ENCODE measurements at regions not wholly inside any gene's neighbourhood (a gene's known extent, or its start where the extent isn't known, plus 50 kb on each side); places are given as distances from the start of the nearest gene placed in this dataset.
A peak's percentile ranks its signal among the peaks of the same experiment; 100 is the strongest.
"Not testable (repeated sequence)": the region's sequence is repeated elsewhere in the genome, so short reads cannot be mapped to it uniquely, and the experiment has no call there.

GRCh38 chrX:65610481-65610880 lies 57.0 kb upstream of the MSN start:
- peak in 2 of 3 donors; percentile 47 to 59 for DNase-seq

- DNase-seq, result peak; percentile 47 to 73 (median 63)
Measured at GRCh38 chrX:65610040-65610439, 57.4 kb upstream of the MSN start.

GRCh38 chrX:65609237-65609636 lies 58.2 kb upstream of the MSN start:
- DNase-seq, result no peak

- DNase-seq, result no peak
Measured at GRCh38 chrX:65608026-65608425, 59.4 kb upstream of the MSN start.

- DNase-seq, result peak; percentile 31 to 52 (median 36)
Measured at GRCh38 chrX:65607070-65607742, 60.2 kb upstream of the MSN start.

- no peak for DNase-seq
Measured at GRCh38 chrX:65602221-65602560, 65.3 kb upstream of the MSN start.

DNA sequence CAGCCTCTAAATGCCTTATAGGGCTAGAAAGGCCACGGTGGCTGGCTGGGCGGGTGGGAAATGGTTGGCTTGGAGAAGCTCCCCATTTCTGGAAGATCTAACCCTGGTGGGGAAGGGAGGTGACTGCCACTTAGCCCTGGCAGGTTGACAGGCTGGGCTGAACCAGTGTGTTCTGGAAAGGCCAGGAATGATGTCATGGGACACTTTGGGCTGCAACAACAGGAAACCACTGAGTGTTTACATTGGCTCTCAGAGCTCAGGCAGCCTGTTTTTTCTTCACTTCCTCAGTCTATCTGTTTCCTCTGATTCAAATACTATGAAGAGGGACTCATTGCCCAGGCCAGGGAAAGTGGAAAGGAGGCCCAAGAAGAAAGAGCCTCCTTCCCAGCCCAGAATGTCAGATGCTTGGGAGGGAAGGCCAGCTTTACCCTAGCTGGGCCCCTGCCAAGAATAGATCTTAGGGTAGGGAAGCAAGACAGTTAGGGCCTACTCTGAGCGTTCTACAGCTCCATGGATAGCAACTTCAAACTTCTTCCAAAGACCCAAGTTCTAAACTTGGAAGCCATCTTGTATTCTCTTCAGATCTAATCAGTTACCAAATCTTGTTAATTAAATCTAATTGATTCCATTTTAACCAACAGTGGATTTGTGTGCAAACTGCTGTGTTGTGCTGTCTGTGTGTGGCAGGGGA lies 65.8 kb upstream of the MSN start:
- peak; percentile 74 to 84 (median 76) for DNase-seq

DNA sequence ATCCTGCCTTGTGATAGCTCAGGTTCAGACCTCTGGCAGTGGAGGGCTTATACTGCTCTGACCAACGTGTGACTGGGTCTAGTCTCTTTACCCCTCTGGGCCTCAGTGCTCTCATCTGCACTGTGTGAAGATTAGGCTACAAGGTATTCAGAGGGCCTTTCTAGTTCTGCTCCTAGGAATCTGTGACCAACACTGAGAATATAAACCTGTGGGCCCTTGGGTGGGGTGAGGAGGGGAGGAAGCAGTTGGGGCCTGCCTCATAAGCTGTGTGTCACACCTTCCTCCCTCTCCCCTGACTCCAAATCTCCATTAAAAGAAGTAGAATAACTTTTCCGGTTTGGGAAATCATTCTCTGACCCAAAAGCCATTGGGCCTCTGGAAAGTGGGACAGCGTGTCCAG lies 66.3 kb upstream of the MSN start:
- no peak for DNase-seq

DNA sequence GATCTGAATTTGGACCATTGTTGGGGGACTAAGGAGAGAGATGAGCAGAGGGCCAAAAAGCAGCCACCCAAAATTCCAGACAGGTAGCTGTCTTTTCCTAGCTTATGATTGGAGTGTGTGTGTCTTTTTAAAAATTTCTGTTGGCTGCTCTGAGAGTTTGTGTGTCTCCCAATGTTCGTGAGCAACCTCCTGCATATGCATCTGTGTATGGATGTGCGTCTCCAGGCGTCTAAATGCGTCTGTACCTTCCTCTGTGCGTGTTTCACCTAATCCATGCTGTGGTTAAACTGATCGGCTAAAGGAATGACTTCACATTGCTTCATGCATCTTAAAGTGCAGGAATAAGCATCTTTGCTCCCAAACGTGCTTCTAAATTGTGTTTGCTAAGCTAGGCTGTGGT lies 65.5 kb upstream of the LAS1L start:
- no peak for DNase-seq

DNA sequence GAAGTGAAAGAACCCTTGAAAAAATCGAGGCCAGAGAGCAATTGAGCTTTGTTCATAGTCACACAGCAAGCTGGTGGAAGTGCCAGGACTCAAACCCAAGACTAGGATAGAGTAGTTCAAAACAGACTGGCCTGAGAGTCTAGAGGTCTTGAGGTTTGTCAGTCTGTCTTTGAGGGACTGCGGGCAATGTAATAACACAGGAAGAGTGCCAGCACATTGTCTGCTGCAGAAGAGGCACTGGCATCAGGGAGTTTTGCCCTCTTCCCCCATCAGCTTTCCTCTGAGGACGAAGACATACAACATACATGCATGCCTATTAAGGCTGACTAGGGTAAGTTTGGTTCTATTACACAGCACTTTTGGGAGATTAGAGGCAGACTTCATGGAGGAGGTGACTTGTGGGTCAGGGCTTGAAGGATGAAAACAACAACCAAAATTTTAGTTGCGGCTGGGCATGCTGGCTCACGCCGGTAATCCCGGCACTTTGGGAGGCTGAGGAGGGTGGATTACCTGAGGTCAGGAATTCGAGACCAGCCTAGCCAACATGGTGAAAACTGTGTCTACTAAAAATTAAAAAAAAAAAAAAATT lies 64.1 kb upstream of the LAS1L start:
- DNase-seq, result peak in 1 of 3 donors; percentile 10

DNA sequence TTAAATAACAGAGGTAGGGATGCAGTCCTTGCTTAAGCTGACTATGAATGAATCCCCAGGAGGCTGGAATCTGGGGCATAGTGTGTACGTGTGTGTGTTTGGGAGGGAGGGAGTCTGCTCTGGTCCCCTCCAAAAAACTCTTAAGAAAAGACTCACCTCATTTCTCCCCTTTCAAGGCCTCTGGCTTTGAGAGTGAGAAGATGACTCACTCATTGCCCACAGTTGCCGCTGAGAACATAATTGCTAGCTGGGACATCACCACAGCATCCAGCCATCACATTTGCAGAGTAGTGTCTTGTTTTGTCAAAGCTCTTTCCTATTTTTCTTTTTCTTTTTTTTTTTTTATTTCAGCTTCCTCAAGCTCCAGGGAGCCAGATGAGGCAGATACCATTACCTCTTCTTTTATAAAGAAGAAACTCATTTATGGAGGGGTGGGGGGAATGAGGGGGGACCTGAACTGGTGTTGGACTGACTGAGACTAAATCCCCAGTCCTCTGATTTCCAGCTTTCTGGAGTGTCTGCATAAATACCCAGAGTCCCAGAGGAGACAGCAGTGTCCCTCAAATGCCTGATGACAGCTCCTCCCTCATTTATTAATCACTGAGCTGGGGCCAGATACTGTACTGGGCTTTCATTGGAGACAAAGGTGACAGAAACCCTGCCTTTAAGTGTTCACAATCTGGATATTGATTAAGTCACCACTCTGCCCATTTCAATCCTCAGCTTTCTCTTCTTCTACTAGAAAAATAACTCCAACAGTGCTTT lies 61.9 kb upstream of the LAS1L start:
- peak; percentile 52 to 68 (median 67) for DNase-seq

GRCh38 chrX:65595460-65595876 lies 60.9 kb upstream of the LAS1L start:
- peak; percentile 95 to 96 (median 96) for DNase-seq

GRCh38 chrX:65591206-65591605 lies 56.6 kb upstream of the LAS1L start:
- no peak for DNase-seq

- no peak for DNase-seq
Measured at GRCh38 chrX:65589304-65589703, 54.7 kb upstream of the LAS1L start.

DNA sequence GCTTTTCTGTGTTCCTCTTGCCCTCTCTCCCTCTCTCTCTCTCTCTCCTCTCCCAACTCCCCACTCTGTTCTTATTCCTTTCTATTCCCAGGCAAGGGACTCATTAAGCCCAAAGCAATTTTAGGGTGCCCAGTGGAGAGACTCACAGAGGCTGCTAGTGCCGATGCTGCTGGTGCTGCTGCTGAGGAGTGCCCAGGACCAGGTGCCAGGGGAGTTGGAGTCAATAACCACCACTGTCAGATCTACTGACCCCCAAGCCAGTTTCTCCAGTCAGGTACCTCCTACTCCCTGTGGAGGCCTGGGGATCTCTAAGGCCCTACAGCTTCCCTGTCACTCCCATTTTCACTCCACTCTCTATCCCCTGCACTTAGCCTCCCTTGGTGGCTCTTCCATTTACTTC lies 54.2 kb upstream of the LAS1L start:
- DNase-seq, result no peak

GRCh38 chrX:65587616-65588526 lies 53.3 kb upstream of the LAS1L start:
- peak; percentile 29 to 61 (median 57) for DNase-seq

GRCh38 chrX:65586491-65586890 lies 51.9 kb upstream of the LAS1L start:
- no peak for DNase-seq

- not testable (repeated sequence) for DNase-seq
Measured at GRCh38 chrX:65585226-65585625, 50.6 kb upstream of the LAS1L start.
